GM18858 (cell line): ENCODE measurements at regions not wholly inside any gene's neighbourhood (a gene's known extent, or its start where the extent isn't known, plus 50 kb on each side); places are given as distances from the start of the nearest gene placed in this dataset.

Source experiments
- ATAC-seq: cut with Tn5 transposase; IDR thresholded peaks from one replicate; pipeline ENCODE4 v1.9.1; 2021; ENCODE audit not compliant: unreplicated experiment

- no peak for ATAC-seq
Measured at GRCh38 chr20:57835588-57836455, 126.0 kb upstream of the PMEPA1 start.

GRCh38 chr20:57835074-57835452 is 125.2 kb upstream of the PMEPA1 start:
- no peak for ATAC-seq

DNA sequence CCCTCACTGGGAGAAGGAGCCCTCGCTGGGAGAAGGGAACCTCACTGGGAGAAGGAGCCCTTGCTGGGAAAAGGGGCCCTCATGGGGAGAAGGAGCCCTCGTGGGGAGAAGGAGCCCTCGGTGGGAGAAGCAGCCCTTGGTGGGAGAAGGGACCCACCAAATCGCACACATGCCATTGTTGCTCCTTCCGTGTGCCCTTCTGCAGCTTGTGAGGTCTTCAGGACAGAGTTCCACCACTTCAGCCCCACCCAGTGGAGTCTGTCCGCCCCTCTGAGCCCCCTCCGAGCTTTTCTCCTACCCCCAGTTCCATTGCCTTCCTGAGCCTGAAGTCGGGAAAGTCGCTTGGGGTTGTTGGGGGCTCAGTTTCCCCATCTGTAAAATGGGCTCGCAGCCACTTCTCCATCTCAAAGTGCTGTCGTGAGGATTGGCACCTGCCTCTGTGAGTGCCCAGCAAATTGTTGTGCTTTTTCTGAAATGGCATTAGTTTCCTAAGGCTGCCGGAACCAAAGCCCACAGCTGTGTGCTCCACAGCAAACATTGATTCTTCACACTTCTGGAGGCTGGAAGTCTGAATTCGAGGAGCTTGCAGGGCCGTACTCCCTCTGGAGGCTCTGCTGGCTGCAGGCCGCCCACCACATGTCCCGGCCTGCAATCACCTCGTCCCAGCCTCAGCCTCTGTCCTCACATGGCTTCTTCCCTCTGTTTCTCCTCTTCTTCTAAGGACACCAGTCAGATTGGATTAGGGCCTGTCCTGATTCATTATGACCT is 124.7 kb upstream of the PMEPA1 start:
- ATAC-seq, result no peak

DNA sequence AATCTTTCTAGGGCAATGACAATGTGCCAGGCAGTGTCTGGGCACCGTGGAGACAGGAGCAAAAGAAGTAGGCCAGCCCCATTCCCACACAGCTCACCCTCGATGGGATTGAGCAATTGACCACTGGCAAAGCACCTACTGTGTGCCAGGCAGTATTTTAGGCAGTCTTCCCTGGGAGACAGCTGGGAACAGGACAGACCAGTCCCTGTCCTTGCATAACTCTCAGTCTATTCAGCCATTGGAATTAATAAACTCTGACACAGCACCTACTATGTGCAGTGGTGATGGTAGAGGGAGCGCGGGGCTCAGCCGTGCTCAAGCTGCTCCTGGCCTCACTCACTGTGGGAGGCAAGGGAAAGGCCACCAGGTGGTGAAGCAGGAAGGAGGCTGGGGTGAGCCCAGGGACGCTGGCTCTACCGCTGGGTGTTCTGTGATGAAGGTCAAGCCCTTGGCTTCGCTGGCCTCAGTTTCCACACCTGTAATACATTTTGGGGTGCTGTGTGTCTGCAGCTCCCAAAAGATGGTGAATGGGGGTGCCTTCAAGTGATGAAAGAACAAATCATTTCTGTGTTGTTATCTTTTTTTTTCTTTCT is 122.3 kb upstream of the PMEPA1 start:
- ATAC-seq, result no peak

GRCh38 chr20:57831326-57831992 is 121.6 kb upstream of the PMEPA1 start:
- ATAC-seq, result no peak

- ATAC-seq, result no peak
Measured at GRCh38 chr20:57830515-57830895, 120.7 kb upstream of the PMEPA1 start.

- no peak for ATAC-seq
Measured at GRCh38 chr20:57829805-57830514, 120.1 kb upstream of the PMEPA1 start.

DNA sequence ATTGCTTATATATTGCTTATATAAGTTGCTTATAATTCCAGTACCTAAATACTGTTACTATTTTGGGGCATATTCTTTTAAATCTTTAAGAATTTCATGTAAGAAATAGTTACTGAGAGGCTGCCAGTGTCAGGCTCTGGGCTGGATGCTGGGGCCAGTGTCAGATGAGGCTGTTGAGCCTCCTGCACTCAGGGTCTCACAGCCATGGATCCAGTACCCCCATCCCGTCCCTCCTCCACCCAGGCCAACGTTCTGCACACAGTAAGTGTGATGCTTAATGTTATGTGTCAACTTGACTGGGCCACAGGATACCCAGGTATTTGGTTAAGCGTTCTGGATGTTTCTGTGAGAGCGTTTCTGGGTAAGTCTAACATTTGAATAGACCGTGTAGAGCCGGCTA is 119.5 kb upstream of the PMEPA1 start:
- ATAC-seq, result no peak

DNA sequence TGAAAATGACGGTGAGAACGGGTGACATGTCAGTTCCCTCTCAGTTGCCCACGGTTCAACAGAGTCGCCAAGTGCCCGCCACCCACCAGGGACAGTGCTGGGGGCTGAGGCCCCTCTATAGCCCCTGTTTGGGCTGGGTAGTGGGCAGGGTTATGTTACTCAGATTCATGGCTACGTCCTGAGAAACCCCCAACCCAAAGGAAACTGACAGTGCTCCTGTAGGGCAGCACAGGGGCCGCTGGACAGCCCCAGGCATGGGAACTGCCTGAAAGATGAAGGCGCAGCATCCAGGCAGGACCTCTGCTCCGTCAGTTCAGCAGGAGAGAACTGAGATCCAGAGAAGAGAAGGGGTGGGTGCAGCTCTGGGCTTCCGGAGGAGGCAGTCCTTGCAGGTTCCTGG is 118.9 kb upstream of the PMEPA1 start:
- no peak for ATAC-seq

DNA sequence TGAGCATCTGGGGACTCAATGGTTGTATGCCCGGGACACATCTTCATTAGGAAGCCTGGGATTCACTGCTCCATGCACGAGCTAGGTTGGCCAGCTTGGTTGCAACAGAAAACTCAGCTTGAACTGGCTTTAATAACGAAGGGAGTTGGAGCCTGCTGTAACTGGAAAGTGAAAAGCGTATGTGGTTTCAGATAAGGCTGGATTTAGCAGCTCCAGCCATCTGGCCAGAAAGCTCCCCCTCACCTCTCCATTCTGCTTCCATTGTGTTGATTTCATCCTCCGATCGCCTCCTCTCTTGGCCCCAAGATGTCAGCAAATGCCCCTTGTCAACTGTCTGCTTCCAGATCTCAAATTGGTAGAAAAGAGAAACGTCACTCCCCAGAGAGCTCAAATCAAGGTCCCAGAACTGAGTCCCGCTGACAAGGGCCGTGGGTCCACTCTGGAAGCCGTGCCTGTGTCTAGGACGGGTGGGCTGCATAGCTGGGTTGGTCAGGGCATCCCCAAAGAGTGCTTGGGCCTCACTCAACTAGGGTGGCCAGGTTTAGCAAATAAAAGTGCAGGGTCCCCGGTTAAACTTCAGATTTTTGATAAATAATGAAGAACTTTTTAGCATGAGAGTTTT is 117.0 kb upstream of the PMEPA1 start:
- no peak for ATAC-seq

- ATAC-seq, result no peak
Measured at GRCh38 chr20:57824909-57825308, 115.1 kb upstream of the PMEPA1 start.

GRCh38 chr20:57821935-57822334 is 112.1 kb upstream of the PMEPA1 start:
- ATAC-seq, result no peak

DNA sequence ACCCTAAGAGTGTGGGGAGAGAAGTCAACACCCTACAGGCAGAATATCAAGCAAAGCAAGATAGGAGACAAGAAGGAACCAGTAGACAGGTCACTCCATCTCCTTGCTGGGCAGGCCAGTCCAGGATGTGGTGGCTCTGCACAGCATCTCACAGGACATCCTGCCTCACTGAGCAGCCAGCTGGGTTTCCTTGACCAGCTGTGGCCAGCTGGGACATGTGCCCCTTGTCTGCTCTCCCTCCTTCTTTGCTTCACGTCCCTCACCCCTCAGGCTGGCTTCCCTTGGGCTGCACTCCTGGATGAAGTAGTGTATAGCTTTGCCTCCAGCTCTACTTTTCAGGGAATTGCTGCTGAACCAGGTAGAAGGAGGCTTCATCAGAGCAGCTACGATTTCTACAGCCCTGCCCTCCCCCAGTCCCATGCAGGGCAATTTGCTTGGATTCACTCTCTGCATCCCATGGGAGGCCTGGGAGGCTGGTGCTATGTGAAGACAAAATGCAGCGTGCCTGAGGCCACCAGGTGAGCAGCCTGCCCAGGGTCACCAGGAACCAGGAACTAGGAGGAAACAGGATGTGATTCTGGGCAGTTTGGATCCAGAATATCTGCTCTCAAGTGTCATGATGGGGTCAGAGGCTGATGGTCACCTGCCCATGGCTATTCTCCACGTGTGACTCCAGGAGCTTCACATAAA is 110.0 kb upstream of the PMEPA1 start:
- ATAC-seq, result no peak

DNA sequence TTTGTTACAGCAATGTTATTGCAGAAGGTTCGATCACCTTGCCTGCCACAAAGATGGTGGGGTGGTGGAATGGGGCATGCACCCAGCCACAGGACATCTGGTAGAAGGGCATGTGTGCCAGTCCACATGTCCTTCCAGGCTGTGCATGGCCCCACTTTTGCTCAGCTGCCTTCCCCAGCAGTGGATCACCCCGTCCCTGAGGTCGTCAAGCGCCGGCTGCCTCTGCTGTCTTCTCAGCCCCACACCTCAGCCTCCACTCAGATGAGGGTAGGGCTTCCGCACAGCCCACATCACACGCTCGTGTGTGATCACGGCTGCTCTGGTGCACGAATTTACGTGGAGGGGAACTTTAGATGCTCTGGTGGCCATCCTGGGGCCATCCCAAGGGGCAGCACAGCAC is 109.5 kb upstream of the PMEPA1 start:
- ATAC-seq, result no peak

DNA sequence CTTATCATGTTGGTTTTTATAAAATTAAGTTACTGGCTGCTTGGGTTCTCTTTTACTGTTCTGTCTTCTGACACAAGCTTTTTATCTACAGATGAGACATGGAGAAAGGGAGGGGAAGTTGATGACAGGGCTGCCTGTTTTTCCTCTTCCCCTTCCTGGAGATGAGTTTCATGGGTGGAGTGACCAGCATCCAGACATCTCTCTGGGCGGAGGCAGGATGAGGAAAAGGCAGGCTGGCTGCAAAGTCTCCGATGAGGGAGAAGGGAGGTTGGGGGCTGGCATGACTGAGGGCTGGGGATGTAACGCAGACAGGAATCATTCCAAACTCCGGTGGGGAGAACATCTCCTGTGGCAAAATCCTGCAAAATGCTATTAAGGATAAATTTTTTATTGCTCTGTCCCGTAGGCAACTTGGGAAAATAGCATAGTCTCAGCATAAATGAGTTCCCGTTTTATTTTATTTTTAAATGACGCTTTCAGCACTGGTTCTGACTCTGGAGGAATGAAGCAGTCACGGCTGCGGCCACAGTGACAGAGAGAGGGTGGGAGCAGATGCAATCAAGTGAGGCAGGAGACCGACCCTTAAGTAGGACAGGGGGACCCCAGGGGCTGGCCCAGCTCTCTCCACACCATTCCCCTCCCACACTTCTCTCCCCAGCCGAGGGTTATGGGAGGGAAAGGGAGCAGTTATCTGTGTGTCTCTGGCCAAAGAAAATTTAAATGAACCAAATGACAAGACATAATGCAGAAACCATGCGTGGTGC is 108.8 kb upstream of the PMEPA1 start:
- no peak for ATAC-seq

- no peak for ATAC-seq
Measured at GRCh38 chr20:57815405-57815804, 105.6 kb upstream of the PMEPA1 start.

GRCh38 chr20:57814529-57814928 is 104.7 kb upstream of the PMEPA1 start:
- ATAC-seq, result no peak

DNA sequence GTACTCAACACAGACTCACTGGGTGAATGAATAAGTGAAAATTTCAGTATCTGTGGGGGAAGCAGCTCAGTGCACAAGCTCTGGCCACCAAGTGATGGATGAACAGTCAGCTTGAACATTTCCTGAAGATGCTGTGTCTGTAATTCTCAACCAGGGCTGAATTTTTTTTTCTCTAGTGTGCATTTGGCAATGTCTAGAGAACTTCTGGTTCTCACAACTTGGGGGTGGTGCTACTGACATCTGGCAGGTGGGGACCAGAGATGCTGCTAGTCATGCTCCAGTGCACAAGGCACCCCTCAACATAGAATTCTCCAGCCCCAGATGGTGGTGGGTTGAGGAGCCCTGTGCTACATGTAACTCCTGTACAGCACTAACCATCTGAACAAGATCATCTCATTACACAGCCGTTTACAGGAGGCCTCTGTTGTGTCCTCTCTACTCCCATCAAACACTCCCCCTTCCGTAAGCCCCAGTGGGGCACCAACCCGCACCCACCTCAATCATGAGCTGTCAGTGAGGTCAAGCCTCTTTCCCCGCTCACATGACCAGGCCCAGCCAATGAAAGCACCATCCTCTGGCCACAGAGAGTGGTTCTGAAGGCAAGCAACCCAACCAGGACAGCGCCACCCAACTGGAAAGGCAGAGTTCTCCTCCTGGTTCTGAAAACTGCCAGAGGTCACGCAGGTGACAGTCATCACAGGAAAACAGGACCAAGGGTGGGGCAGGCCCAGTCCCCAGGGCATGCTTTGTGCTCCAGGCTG is 103.9 kb upstream of the PMEPA1 start:
- ATAC-seq, result no peak
